Vagina (tissue), 2 donors: ENCODE measurements at regions not wholly inside any gene's neighbourhood (a gene's known extent, or its start where the extent isn't known, plus 50 kb on each side); places are given as distances from the start of the nearest gene placed in this dataset.

Experiments
- POLR2AphosphoS5 ChIP-seq, 2 donors: sonication (generic); formaldehyde crosslinking; IDR thresholded peaks; one replicate each; pipeline ENCODE4 v1.9.0; 2017; ENCODE audit warnings: antibody characterized with exemption in 2 of 2, mild to moderate bottlenecking in 2 of 2, low read depth in 1 of 2; ENCODE audit not compliant: insufficient read depth in 1 of 2
- TF ChIP-seq, protein P1 (sequence below), 3 experiments: fragments of 450-650 bp in 2 of 3; fragments of 200-600 bp in 1 of 3; sonication (generic) in 1 of 3; IDR thresholded peaks; one replicate each; pipeline ENCODE4 v1.5.1; 2017 to 2019; ENCODE audit warnings: antibody characterized with exemption in 3 of 3, mild to moderate bottlenecking in 2 of 3, moderate library complexity in 2 of 3

DNA sequence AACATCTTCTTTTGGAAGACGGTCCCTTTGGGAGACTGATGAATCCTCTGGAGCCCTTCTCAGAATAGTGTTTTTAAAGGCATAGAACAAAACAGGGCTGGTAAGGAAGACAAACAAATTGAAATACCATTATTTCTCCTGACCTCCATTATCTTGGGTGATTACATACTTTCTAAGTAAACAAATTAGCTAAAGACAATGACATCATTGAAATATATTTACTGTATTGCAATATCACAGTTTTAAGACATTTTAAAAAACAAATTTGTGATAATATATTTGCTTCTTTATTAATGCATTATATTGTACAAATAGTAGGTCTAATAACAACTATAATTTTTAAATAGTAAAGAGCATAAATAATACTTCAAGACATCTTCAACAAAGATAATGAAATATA is 152.2 kb upstream of the CDK1 start:
- TF ChIP-seq, protein P1, sequence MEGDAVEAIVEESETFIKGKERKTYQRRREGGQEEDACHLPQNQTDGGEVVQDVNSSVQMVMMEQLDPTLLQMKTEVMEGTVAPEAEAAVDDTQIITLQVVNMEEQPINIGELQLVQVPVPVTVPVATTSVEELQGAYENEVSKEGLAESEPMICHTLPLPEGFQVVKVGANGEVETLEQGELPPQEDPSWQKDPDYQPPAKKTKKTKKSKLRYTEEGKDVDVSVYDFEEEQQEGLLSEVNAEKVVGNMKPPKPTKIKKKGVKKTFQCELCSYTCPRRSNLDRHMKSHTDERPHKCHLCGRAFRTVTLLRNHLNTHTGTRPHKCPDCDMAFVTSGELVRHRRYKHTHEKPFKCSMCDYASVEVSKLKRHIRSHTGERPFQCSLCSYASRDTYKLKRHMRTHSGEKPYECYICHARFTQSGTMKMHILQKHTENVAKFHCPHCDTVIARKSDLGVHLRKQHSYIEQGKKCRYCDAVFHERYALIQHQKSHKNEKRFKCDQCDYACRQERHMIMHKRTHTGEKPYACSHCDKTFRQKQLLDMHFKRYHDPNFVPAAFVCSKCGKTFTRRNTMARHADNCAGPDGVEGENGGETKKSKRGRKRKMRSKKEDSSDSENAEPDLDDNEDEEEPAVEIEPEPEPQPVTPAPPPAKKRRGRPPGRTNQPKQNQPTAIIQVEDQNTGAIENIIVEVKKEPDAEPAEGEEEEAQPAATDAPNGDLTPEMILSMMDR (IDR thresholded peaks at IDR 0.05) = no peak
- no peak for TF ChIP-seq POLR2AphosphoS5 (IDR thresholded peaks at IDR 0.05; ENCODE audit: insufficient read depth in 1 of 2, low read depth in 1 of 2)
